RKO (cell line): ENCODE measurements at regions not wholly inside any gene's neighbourhood (a gene's known extent, or its start where the extent isn't known, plus 50 kb on each side); places are given as distances from the start of the nearest gene placed in this dataset.
"Not testable (repeated sequence)": the region's sequence is repeated elsewhere in the genome, so short reads cannot be mapped to it uniquely, and the experiment has no call there.

Source experiments
- DNase-seq: peaks from one replicate; pipeline ENCODE4 v3.0.0-alpha.2; 2016; ENCODE audit warnings: low spot score

DNA sequence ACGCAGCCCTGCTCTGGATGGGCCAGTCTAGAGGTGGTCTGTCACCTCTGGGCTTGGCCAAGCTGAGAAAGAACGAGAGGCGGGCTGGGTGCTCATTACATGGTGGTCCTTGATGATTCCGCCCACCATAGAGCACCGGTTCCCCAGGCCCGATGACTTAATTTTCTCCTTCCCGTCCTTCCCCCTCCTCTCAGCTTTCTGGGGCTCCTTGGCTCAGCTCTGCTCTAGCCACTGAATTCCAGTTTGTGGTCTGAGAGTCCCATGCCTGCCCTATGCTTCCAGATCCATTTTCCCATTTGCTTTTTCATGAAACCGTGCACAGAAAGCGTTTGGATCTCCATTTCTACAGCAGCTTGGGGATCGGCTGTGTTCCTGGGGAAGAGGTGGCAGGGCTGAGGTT lies 318.5 kb upstream of the C1orf174 start:
- DNase-seq: no peak

DNA sequence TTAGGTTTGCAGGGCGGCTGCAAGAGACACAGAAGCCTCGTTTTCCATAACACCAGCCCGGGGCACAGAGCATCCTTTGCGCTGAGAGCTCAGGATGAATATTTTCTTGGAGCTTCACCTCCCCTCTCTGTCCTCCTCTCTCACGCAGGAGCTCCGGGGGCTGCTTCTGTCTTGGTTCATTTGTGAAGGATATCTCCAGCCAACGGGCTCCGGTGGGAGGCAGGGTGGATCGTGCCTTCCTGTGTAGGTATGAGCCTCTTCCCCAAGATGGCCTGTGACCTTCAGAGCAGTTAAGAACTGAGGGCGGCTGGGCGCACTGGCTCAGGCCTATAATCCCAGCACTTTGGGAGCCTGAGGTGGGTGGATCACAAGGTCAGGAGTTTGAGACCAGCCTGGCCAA lies 319.0 kb upstream of the C1orf174 start:
- DNase-seq: no peak

- no peak for DNase-seq
These were observed 319.8 kb upstream of the C1orf174 start for GRCh38 chr1:4219826-4220225.

- no peak for DNase-seq
These were observed 320.3 kb upstream of the C1orf174 start for GRCh38 chr1:4220362-4220761.

GRCh38 chr1:4221107-4221506 lies 321.0 kb upstream of the C1orf174 start:
- no peak for DNase-seq

GRCh38 chr1:4224684-4225467 lies 324.8 kb upstream of the C1orf174 start:
- no peak for DNase-seq

- DNase-seq: no peak
These were observed 327.9 kb upstream of the C1orf174 start for GRCh38 chr1:4227986-4228385.

DNA sequence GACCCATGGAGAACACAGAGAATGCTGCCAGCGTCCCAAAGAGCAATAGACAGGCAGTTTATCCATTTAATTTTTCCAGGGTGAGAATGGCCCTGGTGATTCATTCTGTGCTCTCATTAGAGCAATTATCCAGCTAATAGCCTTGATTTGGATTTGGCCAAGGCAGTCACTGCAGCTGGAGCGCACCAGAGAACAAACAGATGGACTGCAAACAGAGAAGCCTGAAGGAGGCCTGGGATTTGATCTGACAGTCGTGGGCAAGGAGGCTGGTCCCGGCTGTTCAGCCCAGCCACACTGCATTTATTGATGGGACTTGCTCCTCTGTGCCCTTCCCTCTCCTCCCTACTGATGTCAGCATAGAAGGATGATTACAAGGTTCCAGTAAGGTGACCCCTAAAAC lies 353.9 kb upstream of the C1orf174 start:
- DNase-seq: no peak

DNA sequence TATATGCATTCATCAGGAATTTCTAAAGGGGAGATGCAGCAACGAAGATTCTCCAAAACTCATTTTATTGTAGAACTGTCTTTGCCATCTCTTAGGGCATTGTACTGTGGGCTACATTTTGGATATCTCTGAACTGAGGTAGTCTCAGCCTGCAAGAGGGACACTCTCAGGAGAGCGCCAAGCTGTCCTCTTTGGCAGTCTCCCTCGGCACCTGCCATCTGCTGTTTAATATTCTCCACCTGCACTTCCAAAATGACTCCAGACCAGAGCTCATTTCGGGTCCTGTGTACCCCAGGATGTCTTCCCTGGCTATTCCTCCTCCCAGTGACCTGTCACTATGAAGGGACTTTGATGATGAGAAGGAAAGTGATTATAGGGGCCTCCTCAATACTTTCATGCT lies 356.3 kb upstream of the C1orf174 start:
- DNase-seq: no peak

GRCh38 chr1:4258146-4258777 lies 358.2 kb upstream of the C1orf174 start:
- not testable (repeated sequence) for DNase-seq

DNA sequence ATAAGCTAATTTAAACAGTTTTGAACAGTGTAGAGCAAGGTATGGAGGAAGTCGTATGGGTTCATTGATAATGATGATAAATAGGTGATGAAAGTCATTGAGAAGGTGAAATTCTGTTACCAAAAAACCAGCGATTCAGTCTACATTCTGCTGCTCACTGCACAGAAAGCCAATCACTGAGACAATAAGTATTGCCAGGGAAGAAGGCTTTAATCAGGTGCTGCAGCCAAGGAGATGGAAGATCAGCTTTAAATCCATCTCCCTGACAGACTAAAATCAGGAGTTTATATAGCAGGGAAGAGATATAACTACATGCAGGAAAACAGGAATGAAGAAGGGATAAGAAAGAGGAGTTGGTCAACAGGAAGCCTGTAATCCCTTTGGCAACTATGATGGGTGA lies 361.3 kb upstream of the C1orf174 start:
- no peak for DNase-seq

DNA sequence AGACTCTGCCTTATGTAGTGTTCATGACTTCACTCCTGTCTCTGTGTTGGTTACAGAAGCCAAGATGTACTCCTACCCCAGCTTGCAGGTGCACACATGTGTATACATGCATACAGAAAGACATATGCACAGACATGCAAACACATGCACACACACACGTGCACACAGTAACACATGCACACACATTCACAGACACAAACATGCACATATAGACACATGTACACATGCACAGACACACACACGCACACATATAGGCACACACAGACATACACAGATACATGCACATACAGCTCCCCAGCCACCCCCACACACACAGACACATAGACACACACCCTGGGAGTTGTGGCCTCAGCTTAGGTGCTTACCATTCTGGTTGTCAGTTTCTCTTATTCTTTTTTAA lies 362.6 kb upstream of the C1orf174 start:
- no peak for DNase-seq

GRCh38 chr1:4263699-4264098 lies 363.6 kb upstream of the C1orf174 start:
- no peak for DNase-seq

DNA sequence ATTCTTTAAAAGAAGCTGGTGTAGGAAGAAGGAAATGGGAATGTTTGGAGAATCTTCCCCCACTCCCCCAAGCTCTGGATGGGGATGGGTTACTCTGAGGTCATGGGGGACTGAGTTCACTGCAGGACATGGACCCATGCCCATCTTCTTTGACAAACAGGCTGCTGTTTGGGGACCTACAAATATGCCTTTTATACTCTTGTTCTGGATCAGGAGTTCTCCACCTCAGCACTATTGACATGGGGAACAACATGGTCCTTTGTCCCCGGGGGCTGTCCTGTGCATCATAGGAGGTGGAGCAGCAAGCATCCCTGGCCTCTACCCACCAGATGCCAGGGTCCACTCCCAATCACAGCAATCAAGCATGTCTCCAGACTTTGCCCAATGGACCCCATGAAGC lies 365.8 kb upstream of the C1orf174 start:
- no peak for DNase-seq

- DNase-seq: no peak
These were observed 367.5 kb upstream of the C1orf174 start for GRCh38 chr1:4267381-4268261.

GRCh38 chr1:4268262-4268888 lies 368.3 kb upstream of the C1orf174 start:
- no peak for DNase-seq

DNA sequence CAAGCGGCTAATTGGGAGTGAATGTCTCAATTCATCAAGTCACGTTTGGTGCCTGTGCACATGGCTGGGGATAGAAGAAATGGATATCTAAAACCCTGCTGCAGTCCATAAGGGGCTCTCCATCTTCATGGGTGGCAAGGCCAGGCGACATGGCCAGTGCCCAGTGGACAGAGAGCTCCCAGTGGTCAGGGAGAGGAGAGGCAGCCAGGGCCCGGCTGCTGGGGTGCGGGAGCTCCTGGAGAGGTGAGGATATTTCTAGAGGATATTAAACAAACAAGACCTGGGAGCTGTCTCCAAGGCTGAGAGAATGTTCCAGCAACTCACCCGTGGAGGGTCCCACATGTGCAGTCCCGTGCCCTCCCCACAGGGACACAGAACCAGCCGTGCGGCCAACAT lies 368.8 kb upstream of the C1orf174 start:
- no peak for DNase-seq

- no peak for DNase-seq
These were observed 369.3 kb upstream of the C1orf174 start for GRCh38 chr1:4269330-4269729.

DNA sequence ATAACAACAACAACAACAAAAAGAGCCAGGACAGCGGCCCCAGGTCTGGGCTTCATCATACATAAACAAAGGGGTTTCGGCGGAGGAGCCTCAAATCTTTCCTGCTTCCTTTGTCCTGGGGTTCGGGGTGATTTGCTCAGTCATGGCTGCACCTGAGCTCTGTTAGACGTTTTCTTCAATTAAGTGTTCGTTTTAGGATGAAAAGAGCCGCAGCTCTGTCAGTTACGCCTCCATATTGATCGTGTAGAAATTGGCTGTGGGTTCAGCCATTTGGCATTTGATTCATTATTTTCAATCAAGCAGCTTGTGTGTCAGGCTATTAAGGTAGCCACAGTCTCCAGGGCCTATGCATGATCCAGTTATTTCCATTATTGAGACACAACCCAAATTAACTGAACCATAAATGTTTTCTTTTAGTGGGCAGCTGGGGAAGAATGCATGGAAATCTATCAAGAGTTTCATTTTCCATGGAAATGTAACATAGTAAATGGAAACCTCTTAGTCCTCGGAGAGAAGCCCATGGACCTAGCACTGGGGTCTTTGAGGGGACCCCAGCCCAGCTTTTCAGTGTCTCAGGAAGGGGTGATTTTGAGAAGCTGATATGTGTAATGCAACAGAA lies 370.0 kb upstream of the C1orf174 start:
- DNase-seq: no peak

- DNase-seq: no peak
These were observed 370.7 kb upstream of the C1orf174 start for GRCh38 chr1:4270651-4271337.

- no peak for DNase-seq
These were observed 371.4 kb upstream of the C1orf174 start for GRCh38 chr1:4271338-4271998.
